Liver (tissue), 2 donors: ENCODE measurements at regions not wholly inside any gene's neighbourhood (a gene's known extent, or its start where the extent isn't known, plus 50 kb on each side); places are given as distances from the start of the nearest gene placed in this dataset.

Experiments
- YY1 ChIP-seq: IDR thresholded peaks from 2 replicates; pipeline ENCODE4 v1.6.1; 2016; ENCODE audit warnings: antibody characterized with exemption, mild to moderate bottlenecking
- TF ChIP-seq, protein P1 (sequence below): fragments of 150-350 bp; IDR thresholded peaks from 2 replicates; pipeline ENCODE4 v1.5.1; 2017; ENCODE audit warnings: improper control_type of control experiment, low read depth, low read length; ENCODE audit not compliant: missing input control
- donor health status: healthy.

DNA sequence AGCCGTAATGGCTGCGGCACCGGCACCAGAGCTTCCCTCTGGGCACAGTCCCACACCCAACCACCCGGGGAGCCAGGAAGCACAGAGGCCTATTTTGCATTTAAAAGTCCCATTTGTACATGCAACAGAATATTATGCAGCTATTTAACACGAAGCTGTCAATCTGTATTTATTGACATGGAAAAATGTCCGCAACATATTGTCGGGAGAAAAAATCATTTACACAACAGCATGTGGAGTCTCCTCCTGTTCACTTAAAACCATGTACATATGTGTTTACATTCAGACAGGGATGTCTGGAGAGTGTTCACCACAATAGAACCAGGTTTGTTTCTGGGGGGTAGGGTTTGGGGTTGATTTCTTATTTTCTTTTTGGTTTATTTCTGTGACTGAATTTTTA lies 63.4 kb upstream of the GRIK3 start:
- TF ChIP-seq, protein P1, sequence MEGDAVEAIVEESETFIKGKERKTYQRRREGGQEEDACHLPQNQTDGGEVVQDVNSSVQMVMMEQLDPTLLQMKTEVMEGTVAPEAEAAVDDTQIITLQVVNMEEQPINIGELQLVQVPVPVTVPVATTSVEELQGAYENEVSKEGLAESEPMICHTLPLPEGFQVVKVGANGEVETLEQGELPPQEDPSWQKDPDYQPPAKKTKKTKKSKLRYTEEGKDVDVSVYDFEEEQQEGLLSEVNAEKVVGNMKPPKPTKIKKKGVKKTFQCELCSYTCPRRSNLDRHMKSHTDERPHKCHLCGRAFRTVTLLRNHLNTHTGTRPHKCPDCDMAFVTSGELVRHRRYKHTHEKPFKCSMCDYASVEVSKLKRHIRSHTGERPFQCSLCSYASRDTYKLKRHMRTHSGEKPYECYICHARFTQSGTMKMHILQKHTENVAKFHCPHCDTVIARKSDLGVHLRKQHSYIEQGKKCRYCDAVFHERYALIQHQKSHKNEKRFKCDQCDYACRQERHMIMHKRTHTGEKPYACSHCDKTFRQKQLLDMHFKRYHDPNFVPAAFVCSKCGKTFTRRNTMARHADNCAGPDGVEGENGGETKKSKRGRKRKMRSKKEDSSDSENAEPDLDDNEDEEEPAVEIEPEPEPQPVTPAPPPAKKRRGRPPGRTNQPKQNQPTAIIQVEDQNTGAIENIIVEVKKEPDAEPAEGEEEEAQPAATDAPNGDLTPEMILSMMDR = no peak
- no peak for TF ChIP-seq YY1
